Ishikawa (cell line): ENCODE measurements at regions not wholly inside any gene's neighbourhood (a gene's known extent, or its start where the extent isn't known, plus 50 kb on each side); places are given as distances from the start of the nearest gene placed in this dataset.

Experiments
- CEBPB ChIP-seq: IDR thresholded peaks from 2 replicates; pipeline ENCODE4 v1.6.1; 2012
- CREB1 ChIP-seq: IDR thresholded peaks from 2 replicates; pipeline ENCODE4 v1.6.1; 2012; ENCODE audit warnings: low read depth
- EGR1 ChIP-seq: IDR thresholded peaks from 2 replicates; pipeline ENCODE4 v1.6.1; 2012
- EP300 ChIP-seq: IDR thresholded peaks from 2 replicates; pipeline ENCODE4 v1.6.1; 2012; ENCODE audit warnings: borderline replicate concordance
- FOXM1 ChIP-seq: IDR thresholded peaks from 2 replicates; pipeline ENCODE4 v1.6.1; 2012; ENCODE audit warnings: low read depth, borderline replicate concordance
- NFIC ChIP-seq: IDR thresholded peaks from 2 replicates; pipeline ENCODE4 v1.6.1; 2012
- RAD21 ChIP-seq: IDR thresholded peaks from 2 replicates; pipeline ENCODE4 v1.6.1; 2012; ENCODE audit warnings: low read depth
- TAF1 ChIP-seq: IDR thresholded peaks from 2 replicates; pipeline ENCODE4 v1.6.1; 2012; ENCODE audit warnings: low read depth, mild to moderate bottlenecking
- TCF12 ChIP-seq: IDR thresholded peaks from 2 replicates; pipeline ENCODE4 v1.6.1; 2012; ENCODE audit warnings: low read depth
- TEAD4 ChIP-seq: IDR thresholded peaks from 2 replicates; pipeline ENCODE4 v1.6.1; 2012
- YY1 ChIP-seq: IDR thresholded peaks from 2 replicates; pipeline ENCODE4 v1.6.1; 2012; ENCODE audit warnings: low read depth
- ZBTB7A ChIP-seq: IDR thresholded peaks from 2 replicates; pipeline ENCODE4 v1.6.1; 2012; ENCODE audit warnings: low read depth
- TF ChIP-seq, protein P1 (sequence below): IDR thresholded peaks from 2 replicates; pipeline ENCODE4 v1.6.1; 2012
- TF ChIP-seq, protein P2 (sequence below): IDR thresholded peaks from 2 replicates; pipeline ENCODE4 v1.6.1; 2012
- TF ChIP-seq, protein P3 (sequence below): IDR thresholded peaks from 2 replicates; pipeline ENCODE4 v1.6.1; 2012; ENCODE audit warnings: low read depth, mild to moderate bottlenecking

DNA sequence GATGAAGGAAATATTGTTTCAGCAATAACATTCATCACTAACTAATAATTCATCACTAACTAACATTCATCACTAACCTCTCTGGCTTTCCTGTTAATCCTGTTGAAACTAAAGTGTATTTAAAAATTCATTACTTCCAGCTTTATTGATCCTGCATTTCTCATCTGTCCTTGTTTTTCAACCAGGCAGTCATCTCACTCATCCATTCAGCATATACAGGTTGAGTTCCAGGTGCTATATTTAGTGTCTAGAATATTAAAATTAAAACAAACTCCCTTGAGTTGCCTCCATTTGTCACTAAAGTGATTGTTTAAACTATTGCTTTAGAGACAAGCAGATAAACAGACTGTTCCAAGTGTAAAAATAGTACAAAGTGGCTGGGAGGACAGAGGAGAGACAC, 58.1 kb downstream of the ATXN7L3B start:
- no peak for TF ChIP-seq CEBPB
- no peak for TF ChIP-seq TCF12
- no peak for TF ChIP-seq NFIC
- no peak for TF ChIP-seq CREB1
- TF ChIP-seq EP300 = no peak
- no peak for TF ChIP-seq YY1
- TF ChIP-seq, protein P1, sequence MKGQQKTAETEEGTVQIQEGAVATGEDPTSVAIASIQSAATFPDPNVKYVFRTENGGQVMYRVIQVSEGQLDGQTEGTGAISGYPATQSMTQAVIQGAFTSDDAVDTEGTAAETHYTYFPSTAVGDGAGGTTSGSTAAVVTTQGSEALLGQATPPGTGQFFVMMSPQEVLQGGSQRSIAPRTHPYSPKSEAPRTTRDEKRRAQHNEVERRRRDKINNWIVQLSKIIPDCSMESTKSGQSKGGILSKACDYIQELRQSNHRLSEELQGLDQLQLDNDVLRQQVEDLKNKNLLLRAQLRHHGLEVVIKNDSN = no peak
- TF ChIP-seq, protein P2, sequence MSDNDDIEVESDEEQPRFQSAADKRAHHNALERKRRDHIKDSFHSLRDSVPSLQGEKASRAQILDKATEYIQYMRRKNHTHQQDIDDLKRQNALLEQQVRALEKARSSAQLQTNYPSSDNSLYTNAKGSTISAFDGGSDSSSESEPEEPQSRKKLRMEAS = no peak
- TF ChIP-seq, protein P3, sequence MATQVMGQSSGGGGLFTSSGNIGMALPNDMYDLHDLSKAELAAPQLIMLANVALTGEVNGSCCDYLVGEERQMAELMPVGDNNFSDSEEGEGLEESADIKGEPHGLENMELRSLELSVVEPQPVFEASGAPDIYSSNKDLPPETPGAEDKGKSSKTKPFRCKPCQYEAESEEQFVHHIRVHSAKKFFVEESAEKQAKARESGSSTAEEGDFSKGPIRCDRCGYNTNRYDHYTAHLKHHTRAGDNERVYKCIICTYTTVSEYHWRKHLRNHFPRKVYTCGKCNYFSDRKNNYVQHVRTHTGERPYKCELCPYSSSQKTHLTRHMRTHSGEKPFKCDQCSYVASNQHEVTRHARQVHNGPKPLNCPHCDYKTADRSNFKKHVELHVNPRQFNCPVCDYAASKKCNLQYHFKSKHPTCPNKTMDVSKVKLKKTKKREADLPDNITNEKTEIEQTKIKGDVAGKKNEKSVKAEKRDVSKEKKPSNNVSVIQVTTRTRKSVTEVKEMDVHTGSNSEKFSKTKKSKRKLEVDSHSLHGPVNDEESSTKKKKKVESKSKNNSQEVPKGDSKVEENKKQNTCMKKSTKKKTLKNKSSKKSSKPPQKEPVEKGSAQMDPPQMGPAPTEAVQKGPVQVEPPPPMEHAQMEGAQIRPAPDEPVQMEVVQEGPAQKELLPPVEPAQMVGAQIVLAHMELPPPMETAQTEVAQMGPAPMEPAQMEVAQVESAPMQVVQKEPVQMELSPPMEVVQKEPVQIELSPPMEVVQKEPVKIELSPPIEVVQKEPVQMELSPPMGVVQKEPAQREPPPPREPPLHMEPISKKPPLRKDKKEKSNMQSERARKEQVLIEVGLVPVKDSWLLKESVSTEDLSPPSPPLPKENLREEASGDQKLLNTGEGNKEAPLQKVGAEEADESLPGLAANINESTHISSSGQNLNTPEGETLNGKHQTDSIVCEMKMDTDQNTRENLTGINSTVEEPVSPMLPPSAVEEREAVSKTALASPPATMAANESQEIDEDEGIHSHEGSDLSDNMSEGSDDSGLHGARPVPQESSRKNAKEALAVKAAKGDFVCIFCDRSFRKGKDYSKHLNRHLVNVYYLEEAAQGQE = no peak
- no peak for TF ChIP-seq EGR1
- no peak for TF ChIP-seq ZBTB7A
- no peak for TF ChIP-seq TEAD4
- TF ChIP-seq FOXM1 = no peak

DNA sequence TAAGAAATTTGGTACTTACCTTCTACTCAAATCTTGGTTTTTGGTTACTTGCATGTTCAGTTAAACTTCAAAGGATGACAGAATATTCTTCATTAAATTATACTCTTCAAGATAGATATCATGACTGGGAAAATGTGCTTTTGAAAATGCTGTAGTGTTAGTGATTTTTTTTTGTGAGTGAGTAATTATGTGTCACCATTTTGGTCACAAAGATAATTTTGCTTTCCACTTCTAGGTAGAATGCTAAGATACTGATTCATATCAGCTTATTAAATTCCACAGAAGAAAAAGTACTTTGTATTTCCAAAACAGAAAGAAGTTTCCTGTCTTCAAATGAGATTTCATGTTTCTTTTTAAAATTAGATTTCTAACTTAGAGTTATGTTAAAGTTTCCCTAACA, 61.2 kb downstream of the ATXN7L3B start:
- no peak for TF ChIP-seq CREB1
- no peak for TF ChIP-seq RAD21
- TF ChIP-seq, protein P3 = no peak
- TF ChIP-seq EP300 = no peak
- TF ChIP-seq FOXM1 = no peak
- TF ChIP-seq, protein P1 = no peak
- no peak for TF ChIP-seq TCF12
- TF ChIP-seq CEBPB = no peak
- no peak for TF ChIP-seq TAF1
- no peak for TF ChIP-seq TEAD4
- TF ChIP-seq EGR1 = no peak
- no peak for TF ChIP-seq YY1
- no peak for TF ChIP-seq NFIC

DNA sequence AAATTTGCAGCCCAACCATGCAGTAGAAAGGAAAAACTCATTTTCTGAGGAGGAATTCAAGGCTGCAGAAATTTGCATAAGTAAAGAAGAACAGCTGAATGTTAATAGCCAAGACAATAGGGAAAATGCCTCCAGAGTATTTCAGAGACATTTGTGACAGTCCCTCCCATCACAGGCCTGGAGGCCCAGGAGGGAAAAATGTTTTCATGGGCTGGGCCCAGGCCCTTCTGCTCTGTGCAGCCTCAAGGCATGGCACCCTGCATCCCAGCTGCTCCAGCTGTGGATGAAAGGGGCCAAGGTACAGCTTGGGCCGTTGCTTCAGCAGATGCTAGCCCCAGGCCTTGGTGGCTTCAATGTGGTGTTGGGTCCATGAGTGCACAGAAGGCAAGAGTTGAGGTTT, 62.3 kb downstream of the ATXN7L3B start:
- TF ChIP-seq TCF12 = no peak
- TF ChIP-seq NFIC = no peak
- no peak for TF ChIP-seq RAD21
- TF ChIP-seq, protein P3 = no peak
- no peak for TF ChIP-seq EP300
- TF ChIP-seq TAF1 = no peak
- TF ChIP-seq CEBPB = no peak
- no peak for TF ChIP-seq ZBTB7A
- no peak for TF ChIP-seq EGR1
- TF ChIP-seq TEAD4 = no peak
- TF ChIP-seq YY1 = no peak
- TF ChIP-seq, protein P2 = no peak
- TF ChIP-seq, protein P1 = no peak
- TF ChIP-seq CREB1 = no peak
- no peak for TF ChIP-seq FOXM1
